ENCODE measurements at regions not wholly inside any gene's neighbourhood (a gene's known extent, or its start where the extent isn't known, plus 50 kb on each side); places are given as distances from the start of the nearest gene placed in this dataset.

- Histone ChIP-seq H3K4me3 (ENCODE audit: low read depth in 2 of 2, low read length in 1 of 2) (no peak overlapping the region), H3K9me3 (no peaks in the 10 kb centered on the region), H3K79me2 (ENCODE audit: insufficient read depth) (no peaks in the 10 kb centered on the region), H3K4me1 (ENCODE audit: control insufficient read depth in 1 of 2, insufficient read depth in 2 of 2, low read depth in 1 of 2, low read length in 1 of 2) (peaks cover 10 to 14% of the 10 kb centered on the region in 2 experiments; a peak in 3 of 4 replicates), H3K9ac (no peak overlapping the region), H3K4me2 (peak overlapping the region; percentile 27; the same call in 1 of the 2 replicates), H2AFZ (ENCODE audit: low read depth) (peak overlapping the region; percentile 39; the same call in 1 of the 2 replicates), H3K36me3 (replicated peaks in 1 of 2; ENCODE audit: control insufficient read depth in 1 of 2, insufficient read depth in 2 of 2, low read length in 1 of 2) (no peaks in the 10 kb centered on the region), H4K20me1 (ENCODE audit: insufficient read depth) (no peaks in the 10 kb centered on the region), H3K27ac (ENCODE audit: low read depth in 2 of 2, low read length in 1 of 2) (peak overlapping the region; percentile 18 to 99; a peak in 3 of 4 replicates), H3F3A (replicated peaks; ENCODE audit: insufficient read depth) (no peaks in the 10 kb centered on the region), H3K27me3 (ENCODE audit: insufficient read depth) (no peaks in the 10 kb centered on the region), H3K9me2 (no peaks in the 10 kb centered on the region)
- ChIA-PET POLR2A (interaction anchor here (2.7 kb wide), 1 partner anchor 13 kb away, joined by 10 read pairs; no protein-coding TSS in a partner anchor), CTCF (interaction anchor here (1.1 to 2.1 kb wide), 4 partner anchors 10 to 332 kb away, joined by 3 to 6 read pairs (median 4); no protein-coding TSS in a partner anchor)
- TF ChIP-seq CTCF (IDR thresholded peaks at IDR 0.05) (no peak), RFX5 (IDR thresholded peaks at IDR 0.05; ENCODE audit: low read length) (no peak), RXRA (IDR thresholded peaks at IDR 0.05; ENCODE audit: borderline replicate concordance, low read depth) (no peak), IRF3 (IDR thresholded peaks at IDR 0.05; ENCODE audit: low read depth, low read length) (no peak)
- no peak for DNase-seq
- 0% methylated on average over 1 of the region's 1 CpG for WGBS (ENCODE audit: low lambda C conversion rate)
Measured at GRCh38 chr2:76268484-76268883, 557.8 kb upstream of the GCFC2 start.

GRCh38 chr2:76257802-76258201, 547.1 kb upstream of the GCFC2 start:
- no peaks in the 10 kb centered on the region for H3K27me3 ChIP-seq (ENCODE audit: insufficient read depth)
- POLR2A ChIA-PET, result no interaction called here
- H3F3A ChIP-seq (replicated peaks; ENCODE audit: insufficient read depth), result no peaks in the 10 kb centered on the region
- no peak for DNase-seq
- no peaks in the 10 kb centered on the region for H3K36me3 ChIP-seq (replicated peaks in 1 of 2; ENCODE audit: control insufficient read depth in 1 of 2, insufficient read depth in 2 of 2, low read length in 1 of 2)
- no peaks in the 10 kb centered on the region for H3K9me2 ChIP-seq
- CTCF ChIA-PET, result interaction anchor here (1.2 kb wide), 1 partner anchor 1078 kb away, joined by 3 read pairs; no protein-coding TSS in a partner anchor
- H3K27ac ChIP-seq (ENCODE audit: low read depth in 2 of 2, low read length in 1 of 2), result peak overlapping the region in 1 of 2 experiments; percentile 16; a peak in 1 of 4 replicates
- no peak overlapping the region for H3K9ac ChIP-seq
- H3K4me3 ChIP-seq (ENCODE audit: low read depth in 2 of 2, low read length in 1 of 2), result no peak overlapping the region
- TF ChIP-seq REST (IDR thresholded peaks at IDR 0.05; ENCODE audit: low read depth, low read length) (no peak), RFX5 (IDR thresholded peaks at IDR 0.05; ENCODE audit: low read length) (no peak), JUND (IDR thresholded peaks at IDR 0.05) (no peak), ZBTB33 (IDR thresholded peaks at IDR 0.05; ENCODE audit: borderline replicate concordance, low read depth) (no peak), GATA2 (CRISPR knock-in tag; IDR thresholded peaks at IDR 0.05) (no peak), FOSL2 (IDR thresholded peaks at IDR 0.05; ENCODE audit: borderline replicate concordance, low read depth) (no peak), RXRA (IDR thresholded peaks at IDR 0.05; ENCODE audit: borderline replicate concordance, low read depth) (no peak), RCOR1 (IDR thresholded peaks at IDR 0.05; ENCODE audit: low read length) (no peak), TCF12 (IDR thresholded peaks at IDR 0.05) (no peak), NFIC (IDR thresholded peaks at IDR 0.05; ENCODE audit: borderline replicate concordance) (no peak), CTCF (IDR thresholded peaks at IDR 0.05) (no peak)
- H3K4me1 ChIP-seq (ENCODE audit: control insufficient read depth in 1 of 2, insufficient read depth in 2 of 2, low read depth in 1 of 2, low read length in 1 of 2), result peaks cover 0 to 8% of the 10 kb centered on the region in 2 experiments; a peak in 2 of 4 replicates
- H4K20me1 ChIP-seq (ENCODE audit: insufficient read depth), result no peaks in the 10 kb centered on the region
- H3K9me3 ChIP-seq, result no peaks in the 10 kb centered on the region
- H2AFZ ChIP-seq (ENCODE audit: low read depth), result no peak overlapping the region
- no peak overlapping the region for H3K4me2 ChIP-seq
- H3K79me2 ChIP-seq (ENCODE audit: insufficient read depth), result no peaks in the 10 kb centered on the region
